Astrocyte (in vitro differentiated cells and primary cell): ENCODE measurements at regions not wholly inside any gene's neighbourhood (a gene's known extent, or its start where the extent isn't known, plus 50 kb on each side); places are given as distances from the start of the nearest gene placed in this dataset.

Experiments
- DNase-seq: peaks from one replicate; pipeline ENCODE4 v3.0.0-alpha.2; 2010; ENCODE audit warnings: low read depth
- FAIRE-seq: peaks from 2 replicates; lab custom pipeline; 2011; peaks lifted over from hg19 to GRCh38; lab: Jason Lieb, UNC
- H2AFZ ChIP-seq: 2 replicates; pipeline ENCODE4 v1.6.0; 2012; ENCODE audit warnings: low read depth, low read length, inconsistent platforms
- H3K27ac ChIP-seq: 2 replicates; pipeline ENCODE4 v1.5.1; 2011; ENCODE audit warnings: low read depth, low read length, inconsistent platforms
- H3K27me3 ChIP-seq: 2 replicates; pipeline ENCODE4 v1.6.0; 2011; ENCODE audit warnings: low read length, inconsistent platforms; ENCODE audit not compliant: insufficient read depth
- H3K36me3 ChIP-seq: 2 replicates; pipeline ENCODE4 v1.5.1; 2011; ENCODE audit warnings: low read length, inconsistent platforms; ENCODE audit not compliant: insufficient read depth
- H3K4me1 ChIP-seq: 2 replicates; pipeline ENCODE4 v1.5.1; 2011; ENCODE audit warnings: low read length, inconsistent platforms; ENCODE audit not compliant: insufficient read depth
- H3K4me2 ChIP-seq: 2 replicates; pipeline ENCODE4 v1.6.0; 2012; ENCODE audit warnings: low read length, inconsistent platforms
- H3K4me3 ChIP-seq: 2 replicates; pipeline ENCODE4 v1.5.1; 2011; ENCODE audit warnings: low read depth, mild to moderate bottlenecking, low read length, inconsistent platforms; ENCODE audit not compliant: insufficient read depth
- H3K79me2 ChIP-seq: 2 replicates; pipeline ENCODE4 v1.6.0; 2012; ENCODE audit warnings: mild to moderate bottlenecking, low read length, inconsistent platforms; ENCODE audit not compliant: insufficient read depth
- H3K9ac ChIP-seq: 2 replicates; pipeline ENCODE4 v1.6.0; 2012; ENCODE audit warnings: mild to moderate bottlenecking, low read length, inconsistent platforms
- H3K9me3 ChIP-seq: 2 replicates; pipeline ENCODE4 v1.5.1; 2012; ENCODE audit warnings: low read depth, mild to moderate bottlenecking, low read length, inconsistent platforms; ENCODE audit not compliant: insufficient read depth
- H4K20me1 ChIP-seq: 2 replicates; pipeline ENCODE4 v1.6.0; 2012; ENCODE audit warnings: low read length, inconsistent platforms; ENCODE audit not compliant: insufficient read depth
- H3K27ac Mint-ChIP-seq: one replicate; pipeline ENCODE4 v1.8.0; 2021; ENCODE audit warnings: mild to moderate bottlenecking, mixed read lengths; ENCODE audit not compliant: unreplicated experiment
- H3K27me3 Mint-ChIP-seq: one replicate; pipeline ENCODE4 v1.8.0; 2021; ENCODE audit warnings: low read depth, mixed read lengths; ENCODE audit not compliant: unreplicated experiment
- H3K36me3 Mint-ChIP-seq: one replicate; pipeline ENCODE4 v1.8.0; 2021; ENCODE audit warnings: low read depth, mixed read lengths; ENCODE audit not compliant: unreplicated experiment
- H3K4me1 Mint-ChIP-seq: one replicate; pipeline ENCODE4 v1.8.0; 2021; ENCODE audit warnings: low read depth, mixed read lengths; ENCODE audit not compliant: unreplicated experiment
- H3K4me3 Mint-ChIP-seq: one replicate; pipeline ENCODE4 v1.8.0; 2021; ENCODE audit warnings: mild to moderate bottlenecking, moderate library complexity, mixed read lengths; ENCODE audit not compliant: unreplicated experiment
- H3K9me3 Mint-ChIP-seq: one replicate; pipeline ENCODE4 v1.8.0; 2021; ENCODE audit warnings: mild to moderate bottlenecking, mixed read lengths; ENCODE audit not compliant: unreplicated experiment
- CTCF ChIP-seq: IDR thresholded peaks from 2 replicates; pipeline ENCODE4 v1.5.1; 2011; ENCODE audit warnings: low read depth, mild to moderate bottlenecking, inconsistent platforms, low read length, moderate library complexity; ENCODE audit not compliant: insufficient read depth
- EZH2 ChIP-seq: IDR thresholded peaks from 2 replicates; pipeline ENCODE4 v1.6.1; 2012; ENCODE audit warnings: mild to moderate bottlenecking, low read length, inconsistent platforms; ENCODE audit not compliant: insufficient read depth

GRCh38 chr3:82261013-82261412 lies 499.6 kb upstream of the GBE1 start:
- Mint-ChIP-seq H3K36me3 (no peaks in the 10 kb centered on the region), H3K4me1 (no peaks in the 10 kb centered on the region), H3K9me3 (no peaks in the 10 kb centered on the region), H3K27me3 (no peaks in the 10 kb centered on the region), H3K4me3 (no peak overlapping the region), H3K27ac (no peak overlapping the region)
- FAIRE-seq, result no peak
- Histone ChIP-seq H3K79me2 (no peaks in the 10 kb centered on the region), H3K27me3 (no peaks in the 10 kb centered on the region), H3K36me3 (no peaks in the 10 kb centered on the region), H3K4me2 (no peak overlapping the region), H3K4me3 (no peak overlapping the region), H3K27ac (no peak overlapping the region), H4K20me1 (no peaks in the 10 kb centered on the region), H3K9me3 (no peaks in the 10 kb centered on the region), H2AFZ (no peak overlapping the region), H3K4me1 (no peaks in the 10 kb centered on the region), H3K9ac (no peak overlapping the region)
- no peak for TF ChIP-seq CTCF
- TF ChIP-seq EZH2, result no peak
- DNase-seq, result no peak

GRCh38 chr3:82259994-82260393 lies 498.5 kb upstream of the GBE1 start:
- Histone ChIP-seq H4K20me1 (no peaks in the 10 kb centered on the region), H3K4me3 (no peak overlapping the region)

More at GRCh38 chr3:82259994-82260393, 498.5 kb upstream of the GBE1 start:
- DNase-seq (no peak), FAIRE-seq (no peak)
- TF ChIP-seq CTCF (no peak), EZH2 (no peak)
- Histone ChIP-seq H3K79me2 (no peaks in the 10 kb centered on the region), H2AFZ (no peak overlapping the region), H3K27ac (no peak overlapping the region), H3K27me3 (no peaks in the 10 kb centered on the region), H3K36me3 (no peaks in the 10 kb centered on the region), H3K9ac (no peak overlapping the region), H3K4me2 (no peak overlapping the region), H3K4me1 (no peaks in the 10 kb centered on the region), H3K9me3 (no peaks in the 10 kb centered on the region)
- Mint-ChIP-seq H3K4me1 (no peaks in the 10 kb centered on the region), H3K9me3 (no peaks in the 10 kb centered on the region), H3K36me3 (no peaks in the 10 kb centered on the region), H3K27ac (no peak overlapping the region), H3K27me3 (no peaks in the 10 kb centered on the region), H3K4me3 (no peak overlapping the region)
